HG02763 (cell line): ENCODE measurements at regions not wholly inside any gene's neighbourhood (a gene's known extent, or its start where the extent isn't known, plus 50 kb on each side); places are given as distances from the start of the nearest gene placed in this dataset.
"Not testable (repeated sequence)": the region's sequence is repeated elsewhere in the genome, so short reads cannot be mapped to it uniquely, and the experiment has no call there.

Experiments
- ATAC-seq: cut with Tn5 transposase; IDR thresholded peaks from one replicate; pipeline ENCODE4 v1.9.1; 2021; ENCODE audit warnings: mild to moderate bottlenecking, moderate library complexity; ENCODE audit not compliant: unreplicated experiment

DNA sequence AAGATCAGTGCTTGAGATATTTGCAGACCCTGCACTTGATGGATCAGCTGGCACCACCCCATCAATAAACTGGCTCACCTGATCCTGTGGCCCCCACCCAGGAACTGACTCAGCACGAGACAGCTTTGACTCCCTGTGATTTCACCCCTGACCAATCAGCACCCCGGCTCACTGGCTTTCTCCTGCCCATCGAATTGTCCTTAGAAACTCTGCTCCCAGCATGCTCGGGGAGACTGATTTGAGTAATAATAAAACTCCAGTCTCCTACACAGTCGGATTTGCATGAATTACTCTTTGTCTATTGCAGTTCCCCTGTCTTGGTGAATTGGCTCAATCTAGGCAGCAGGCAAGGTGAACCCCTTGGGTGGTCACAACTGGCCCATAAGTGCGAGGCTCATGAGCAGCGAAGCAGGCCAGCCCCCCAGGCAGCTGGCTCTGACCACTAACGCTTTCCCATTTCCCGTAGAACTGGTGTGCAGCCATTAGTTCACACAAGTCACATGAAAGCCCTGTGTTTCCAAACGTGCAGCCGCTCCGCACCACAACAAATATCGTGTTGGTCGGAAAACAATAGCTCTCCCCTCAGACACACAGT, 79.6 kb downstream of the RSPH3 start:
- no peak for ATAC-seq

- no peak for ATAC-seq
Observed at GRCh38 chr6:158919865-158920264, 80.1 kb downstream of the RSPH3 start.

DNA sequence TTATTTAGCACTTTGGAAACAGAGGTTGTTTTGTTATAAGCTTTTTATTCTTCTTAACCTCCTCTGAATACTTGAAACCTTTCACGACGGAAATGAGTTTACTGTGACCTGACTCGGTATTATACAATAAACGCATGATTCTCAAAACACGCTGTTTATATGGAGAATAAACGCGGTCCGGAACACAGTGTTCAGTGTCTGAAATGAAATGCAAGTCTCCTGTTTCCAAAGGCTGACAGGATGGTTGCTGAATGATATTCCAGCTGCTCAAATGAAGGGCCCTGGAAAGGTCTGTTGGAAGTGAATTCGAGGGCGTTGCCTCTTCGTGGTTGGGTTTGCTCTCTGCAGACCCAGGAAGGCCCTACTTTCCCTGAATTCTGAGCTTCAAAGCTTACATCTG, 83.4 kb downstream of the RSPH3 start:
- ATAC-seq = no peak

GRCh38 chr6:158914923-158915322, 85.1 kb downstream of the RSPH3 start:
- no peak for ATAC-seq

GRCh38 chr6:158913580-158913979, 86.4 kb downstream of the RSPH3 start:
- ATAC-seq = no peak

DNA sequence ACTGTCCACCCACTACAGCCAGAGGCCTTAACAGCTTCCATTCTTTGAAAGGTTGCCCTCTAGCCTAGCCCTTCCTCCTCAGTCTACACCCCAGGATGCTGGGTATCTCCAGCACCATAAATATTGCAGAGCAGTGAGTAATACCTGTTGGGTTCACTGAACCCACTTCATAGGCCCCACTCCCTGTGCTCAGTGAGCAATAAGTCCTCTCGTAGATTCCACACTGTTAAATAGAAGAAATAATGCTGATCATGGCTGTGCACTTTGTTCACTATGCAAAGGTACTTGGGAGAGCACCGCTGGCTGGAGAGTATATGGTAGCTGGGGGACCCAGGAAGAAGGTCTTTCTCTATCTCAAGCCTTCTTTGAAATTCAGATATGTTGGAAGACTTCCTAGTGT, 87.3 kb downstream of the RSPH3 start:
- no peak for ATAC-seq

GRCh38 chr6:158911746-158912480, 88.1 kb downstream of the RSPH3 start:
- ATAC-seq = no peak

DNA sequence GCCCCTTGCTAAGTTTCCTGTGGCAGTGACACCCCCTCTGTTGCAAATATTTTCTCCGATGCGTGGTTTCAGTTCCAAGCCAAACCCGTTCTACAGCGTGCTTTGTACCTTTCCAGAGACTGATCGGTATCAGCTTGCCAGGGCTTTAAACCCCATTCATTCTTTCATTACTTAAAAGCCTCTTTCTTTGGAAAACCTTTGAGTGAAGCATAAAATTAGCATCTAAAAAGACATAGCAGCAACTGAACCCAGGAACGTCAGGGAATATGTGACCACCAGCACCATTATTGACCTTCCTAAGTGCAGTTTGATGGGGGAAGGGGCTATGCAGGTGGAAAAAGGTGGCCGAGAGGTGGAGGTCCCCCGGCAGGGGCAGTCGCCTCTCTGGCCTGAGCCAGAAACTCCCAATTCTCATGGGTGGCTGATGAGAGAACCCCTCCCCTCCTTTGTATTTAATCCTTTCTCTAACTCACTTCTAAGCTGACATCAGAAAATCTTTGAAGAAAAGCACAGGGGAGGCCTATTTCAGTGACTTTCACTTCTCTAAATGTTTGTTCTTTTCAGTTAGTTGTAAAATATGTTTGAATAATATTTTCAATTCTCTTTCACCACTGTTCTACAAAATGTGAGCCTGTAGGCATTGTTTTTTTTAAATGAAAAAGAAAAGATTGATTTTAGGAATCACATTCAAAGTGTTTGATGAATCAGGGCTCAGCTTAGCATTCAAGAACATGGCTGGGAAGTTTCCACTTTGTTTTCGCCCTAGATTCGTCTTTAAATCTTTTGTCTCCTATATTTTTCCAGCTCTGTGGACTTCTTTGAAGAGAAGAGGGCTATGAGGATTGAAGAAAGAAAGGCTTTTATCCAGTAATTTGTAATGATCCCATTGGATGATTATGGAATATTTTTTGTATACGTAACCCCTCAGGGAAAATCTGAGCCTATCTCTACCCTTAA, 89.2 kb downstream of the RSPH3 start:
- no peak for ATAC-seq

DNA sequence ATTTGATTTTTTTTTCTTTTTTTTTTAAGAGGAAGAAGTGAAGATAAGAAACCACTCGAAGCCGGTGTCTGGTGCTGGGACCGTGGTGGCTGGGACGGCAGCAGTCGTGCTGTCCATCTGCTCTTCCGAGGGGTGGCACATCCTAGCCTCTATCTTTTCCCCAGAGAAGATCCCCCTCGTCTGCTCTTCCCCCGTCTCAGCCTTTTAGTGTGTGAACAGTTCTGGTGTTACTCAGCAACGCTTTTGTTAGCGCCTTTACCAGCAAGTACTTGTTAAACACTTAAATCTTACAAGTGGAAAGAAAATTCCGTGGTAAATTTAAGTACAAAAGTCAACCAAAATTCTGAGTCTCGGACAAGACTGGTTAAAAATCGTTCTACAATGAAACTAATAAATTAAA, 90.1 kb downstream of the RSPH3 start:
- ATAC-seq = no peak

DNA sequence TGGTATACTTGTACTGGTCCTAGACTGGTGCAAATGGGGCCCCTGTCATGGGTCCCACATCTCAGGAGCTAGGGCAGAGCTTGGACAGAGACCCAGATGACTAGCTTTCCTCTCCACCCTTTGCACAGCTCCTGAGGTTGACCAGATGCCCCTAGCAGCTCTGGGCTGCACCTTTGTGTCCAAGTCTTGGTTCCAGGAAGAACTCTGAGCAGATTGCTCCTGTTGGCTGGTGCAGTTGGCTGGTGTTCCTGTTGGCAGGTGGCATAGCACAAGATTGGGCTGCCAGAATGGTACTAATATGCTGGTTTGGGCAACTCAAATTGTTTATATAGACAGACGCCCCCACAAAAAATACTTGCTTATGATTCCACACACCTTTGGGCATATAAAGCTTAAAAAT, 89.4 kb upstream of the EZR start:
- ATAC-seq = no peak

- ATAC-seq = no peak
Observed at GRCh38 chr6:158907931-158908330, 88.8 kb upstream of the EZR start.

DNA sequence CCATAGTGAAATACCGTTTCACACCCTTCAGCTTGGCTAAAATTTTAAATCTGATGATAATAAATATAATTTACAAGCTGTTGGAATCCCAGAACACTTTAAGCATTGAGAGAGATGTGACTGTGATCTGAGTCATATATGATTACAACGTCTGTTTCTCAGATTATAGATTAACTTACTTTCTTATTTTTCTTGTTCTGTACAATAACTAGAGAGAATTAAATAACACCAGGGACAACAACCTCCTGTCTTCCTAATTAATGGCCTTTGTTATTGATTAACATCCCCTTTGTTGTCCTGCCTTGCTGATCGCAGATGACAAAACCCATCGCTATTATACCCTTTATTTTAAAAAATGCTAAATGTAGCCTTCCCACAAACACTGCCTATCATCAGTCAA, 87.8 kb upstream of the EZR start:
- no peak for ATAC-seq

DNA sequence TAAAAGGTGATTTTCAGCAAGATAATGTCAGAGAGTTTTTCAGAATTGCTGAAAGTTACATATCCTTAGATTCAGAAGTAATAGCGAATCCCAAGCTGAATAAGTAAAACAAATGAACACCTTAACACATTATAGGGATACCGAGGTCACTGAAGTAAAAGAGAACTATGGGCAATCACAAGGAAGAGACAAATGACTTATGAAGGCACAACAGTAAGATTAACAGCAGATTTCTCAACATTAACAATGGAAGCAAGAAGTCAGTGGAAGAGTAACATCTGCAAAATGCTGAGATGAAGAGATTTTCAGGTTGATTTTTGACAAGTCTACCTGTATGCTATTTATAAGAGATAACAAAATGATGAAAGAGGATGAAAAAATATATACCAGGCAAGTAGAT, 86.1 kb upstream of the EZR start:
- no peak for ATAC-seq

- no peak for ATAC-seq
Observed at GRCh38 chr6:158903801-158904200, 84.6 kb upstream of the EZR start.

GRCh38 chr6:158900663-158901312, 81.6 kb upstream of the EZR start:
- ATAC-seq = no peak

DNA sequence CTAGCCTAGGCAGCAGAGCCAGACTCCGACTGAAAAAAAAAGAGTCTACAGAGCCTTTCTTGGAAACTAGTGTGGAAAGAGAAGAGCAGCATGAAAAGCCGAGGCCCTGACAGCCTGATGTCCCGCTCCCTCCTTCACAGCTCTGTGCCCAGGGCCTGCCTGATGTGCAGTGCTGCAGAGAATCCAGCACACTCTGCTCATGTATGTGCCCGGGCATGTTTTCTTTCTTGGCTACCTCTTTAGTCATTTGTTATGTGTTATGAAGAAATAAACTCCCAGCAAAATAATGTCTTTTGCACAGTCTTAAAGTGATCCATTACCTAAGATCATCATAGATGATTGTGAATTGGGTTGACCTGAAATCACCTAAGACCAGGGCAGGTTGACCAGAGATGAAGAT, 78.1 kb upstream of the EZR start:
- no peak for ATAC-seq

DNA sequence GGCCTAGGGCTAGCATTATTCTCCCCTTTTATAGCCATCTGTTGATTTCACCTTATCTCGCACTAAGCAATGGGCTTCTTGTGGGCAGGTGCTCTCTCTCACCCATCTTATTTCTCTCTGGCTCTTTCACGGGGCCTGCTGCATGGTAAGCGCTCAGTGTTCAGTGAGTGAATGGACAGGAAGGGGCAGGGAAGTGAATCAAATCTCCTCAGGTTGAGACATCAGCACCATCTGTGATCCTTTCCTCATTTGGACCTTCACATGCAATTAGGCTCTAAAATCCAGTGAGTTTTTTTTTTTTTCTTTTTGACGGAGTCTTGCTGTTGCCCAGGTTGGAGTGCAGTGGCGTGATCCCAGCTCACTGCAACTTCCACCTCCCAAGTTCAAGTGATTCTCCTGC, 76.5 kb upstream of the EZR start:
- no peak for ATAC-seq

- ATAC-seq = no peak
Observed at GRCh38 chr6:158894193-158894592, 75.0 kb upstream of the EZR start.

DNA sequence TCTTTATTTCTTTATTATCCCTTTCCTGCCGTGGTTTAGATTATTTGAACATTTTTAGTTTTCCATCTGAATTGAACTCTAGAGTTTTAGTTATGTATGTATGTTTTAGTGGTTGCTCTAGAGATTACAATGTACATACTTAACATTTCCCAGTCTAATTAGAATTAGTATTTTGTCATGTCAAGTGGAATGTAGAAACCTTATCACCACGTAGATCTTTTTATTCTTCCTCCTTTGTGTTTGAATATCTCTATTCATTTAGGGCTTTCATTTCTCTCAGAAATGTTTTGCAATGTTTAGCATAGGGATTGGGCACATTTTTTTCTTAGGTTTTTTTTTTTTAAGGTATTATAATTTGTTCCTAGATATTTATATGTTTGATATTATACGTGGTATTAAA, 73.1 kb upstream of the EZR start:
- ATAC-seq = no peak

- not testable (repeated sequence) for ATAC-seq
Observed at GRCh38 chr6:158891560-158891959, 72.4 kb upstream of the EZR start.

- not testable (repeated sequence) for ATAC-seq
Observed at GRCh38 chr6:158888171-158888570, 69.0 kb upstream of the EZR start.
